Panc1 (cell line): ENCODE measurements at regions not wholly inside any gene's neighbourhood (a gene's known extent, or its start where the extent isn't known, plus 50 kb on each side); places are given as distances from the start of the nearest gene placed in this dataset.

Experiments used
- POLR2AphosphoS5 ChIP-seq: IDR thresholded peaks from 2 replicates; pipeline ENCODE4 v1.6.1; 2012; ENCODE audit warnings: mild to moderate bottlenecking, low read depth, low read length, moderate library complexity
- SIN3A ChIP-seq: IDR thresholded peaks from 2 replicates; pipeline ENCODE4 v1.6.1; 2012; ENCODE audit warnings: low read depth, mild to moderate bottlenecking, low read length, moderate library complexity, borderline replicate concordance; ENCODE audit not compliant: insufficient read depth
- TCF7L2 ChIP-seq: IDR thresholded peaks from 2 replicates; pipeline ENCODE4 v1.6.1; 2011; ENCODE audit warnings: mild to moderate bottlenecking, low read depth, low read length, inconsistent platforms
- TF ChIP-seq, protein P1 (sequence below): fragments of 450-650 bp; IDR thresholded peaks from 2 replicates; pipeline ENCODE4 v1.5.1; 2017; ENCODE audit warnings: mild to moderate bottlenecking
- TF ChIP-seq, protein P2 (sequence below), 2 experiments: IDR thresholded peaks; 2 replicates each; pipeline ENCODE4 v1.6.1; 2011 to 2012; ENCODE audit warnings: low read depth in 2 of 2, control low read depth in 1 of 2, low read length in 1 of 2, mild to moderate bottlenecking in 1 of 2, moderate library complexity in 1 of 2; ENCODE audit not compliant: insufficient read depth in 1 of 2

DNA sequence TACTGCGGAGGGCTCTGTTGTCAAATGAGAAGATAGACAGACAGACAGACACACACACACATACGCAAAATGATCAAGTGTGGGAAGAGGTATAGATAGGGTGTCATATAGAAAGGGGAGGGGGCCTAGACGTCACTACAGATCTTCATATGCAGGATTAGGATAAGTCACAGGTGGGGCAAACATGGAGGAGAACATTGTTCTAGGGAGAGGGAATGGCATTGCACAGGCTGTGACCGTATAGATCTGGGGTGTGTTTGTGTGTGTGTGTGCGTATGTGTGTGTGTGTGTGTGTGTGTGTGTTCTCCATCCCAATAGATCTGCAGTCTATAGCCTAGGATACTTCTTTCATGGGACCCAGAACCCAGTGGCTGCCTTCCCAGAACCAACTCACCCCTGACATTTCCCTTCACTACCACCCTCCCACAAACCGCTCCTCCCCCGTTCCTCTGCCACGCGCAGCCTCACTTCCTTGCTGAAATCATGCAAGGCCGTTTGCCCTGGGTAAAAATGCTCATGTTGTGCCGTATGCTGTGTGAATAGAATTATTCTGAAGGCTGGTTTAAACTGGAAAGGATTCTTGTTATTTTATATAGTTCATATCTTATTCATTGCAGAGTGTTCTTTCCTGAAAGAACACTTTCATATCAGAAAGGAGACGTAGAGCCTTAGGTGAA lies 50.5 kb upstream of the CCL1 start:
- TF ChIP-seq, protein P1, sequence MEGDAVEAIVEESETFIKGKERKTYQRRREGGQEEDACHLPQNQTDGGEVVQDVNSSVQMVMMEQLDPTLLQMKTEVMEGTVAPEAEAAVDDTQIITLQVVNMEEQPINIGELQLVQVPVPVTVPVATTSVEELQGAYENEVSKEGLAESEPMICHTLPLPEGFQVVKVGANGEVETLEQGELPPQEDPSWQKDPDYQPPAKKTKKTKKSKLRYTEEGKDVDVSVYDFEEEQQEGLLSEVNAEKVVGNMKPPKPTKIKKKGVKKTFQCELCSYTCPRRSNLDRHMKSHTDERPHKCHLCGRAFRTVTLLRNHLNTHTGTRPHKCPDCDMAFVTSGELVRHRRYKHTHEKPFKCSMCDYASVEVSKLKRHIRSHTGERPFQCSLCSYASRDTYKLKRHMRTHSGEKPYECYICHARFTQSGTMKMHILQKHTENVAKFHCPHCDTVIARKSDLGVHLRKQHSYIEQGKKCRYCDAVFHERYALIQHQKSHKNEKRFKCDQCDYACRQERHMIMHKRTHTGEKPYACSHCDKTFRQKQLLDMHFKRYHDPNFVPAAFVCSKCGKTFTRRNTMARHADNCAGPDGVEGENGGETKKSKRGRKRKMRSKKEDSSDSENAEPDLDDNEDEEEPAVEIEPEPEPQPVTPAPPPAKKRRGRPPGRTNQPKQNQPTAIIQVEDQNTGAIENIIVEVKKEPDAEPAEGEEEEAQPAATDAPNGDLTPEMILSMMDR = no peak
- TF ChIP-seq, protein P2, sequence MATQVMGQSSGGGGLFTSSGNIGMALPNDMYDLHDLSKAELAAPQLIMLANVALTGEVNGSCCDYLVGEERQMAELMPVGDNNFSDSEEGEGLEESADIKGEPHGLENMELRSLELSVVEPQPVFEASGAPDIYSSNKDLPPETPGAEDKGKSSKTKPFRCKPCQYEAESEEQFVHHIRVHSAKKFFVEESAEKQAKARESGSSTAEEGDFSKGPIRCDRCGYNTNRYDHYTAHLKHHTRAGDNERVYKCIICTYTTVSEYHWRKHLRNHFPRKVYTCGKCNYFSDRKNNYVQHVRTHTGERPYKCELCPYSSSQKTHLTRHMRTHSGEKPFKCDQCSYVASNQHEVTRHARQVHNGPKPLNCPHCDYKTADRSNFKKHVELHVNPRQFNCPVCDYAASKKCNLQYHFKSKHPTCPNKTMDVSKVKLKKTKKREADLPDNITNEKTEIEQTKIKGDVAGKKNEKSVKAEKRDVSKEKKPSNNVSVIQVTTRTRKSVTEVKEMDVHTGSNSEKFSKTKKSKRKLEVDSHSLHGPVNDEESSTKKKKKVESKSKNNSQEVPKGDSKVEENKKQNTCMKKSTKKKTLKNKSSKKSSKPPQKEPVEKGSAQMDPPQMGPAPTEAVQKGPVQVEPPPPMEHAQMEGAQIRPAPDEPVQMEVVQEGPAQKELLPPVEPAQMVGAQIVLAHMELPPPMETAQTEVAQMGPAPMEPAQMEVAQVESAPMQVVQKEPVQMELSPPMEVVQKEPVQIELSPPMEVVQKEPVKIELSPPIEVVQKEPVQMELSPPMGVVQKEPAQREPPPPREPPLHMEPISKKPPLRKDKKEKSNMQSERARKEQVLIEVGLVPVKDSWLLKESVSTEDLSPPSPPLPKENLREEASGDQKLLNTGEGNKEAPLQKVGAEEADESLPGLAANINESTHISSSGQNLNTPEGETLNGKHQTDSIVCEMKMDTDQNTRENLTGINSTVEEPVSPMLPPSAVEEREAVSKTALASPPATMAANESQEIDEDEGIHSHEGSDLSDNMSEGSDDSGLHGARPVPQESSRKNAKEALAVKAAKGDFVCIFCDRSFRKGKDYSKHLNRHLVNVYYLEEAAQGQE (IDR thresholded peaks at IDR 0.05; ENCODE audit: insufficient read depth in 1 of 2, low read depth in 2 of 2, low read length in 1 of 2) = no peak
- TF ChIP-seq SIN3A (no peak), TCF7L2 (no peak), POLR2AphosphoS5 (no peak)
